H9 (cell line): ENCODE measurements at regions not wholly inside any gene's neighbourhood (a gene's known extent, or its start where the extent isn't known, plus 50 kb on each side); places are given as distances from the start of the nearest gene placed in this dataset.

Experiments
- DNase-seq: peaks from one replicate; pipeline ENCODE4 v3.0.0-alpha.2; 2017
- H2AFZ ChIP-seq: one replicate; pipeline ENCODE4 v1.6.1; 2013; ENCODE audit warnings: mild to moderate bottlenecking, low read length, control low read depth, moderate library complexity
- H2AK5ac ChIP-seq: 2 replicates; pipeline ENCODE4 v1.6.1; 2013; ENCODE audit warnings: low read length, control low read depth, mixed read lengths; ENCODE audit not compliant: insufficient read length
- H2BK120ac ChIP-seq: one replicate; pipeline ENCODE4 v1.6.1; 2013; ENCODE audit warnings: low read depth, mild to moderate bottlenecking, low read length, control low read depth, inconsistent platforms; ENCODE audit not compliant: poor library complexity, severe bottlenecking
- H2BK12ac ChIP-seq: 2 replicates; pipeline ENCODE4 v1.6.1; 2013; ENCODE audit warnings: low read length, control low read depth, mixed read lengths, low read depth; ENCODE audit not compliant: insufficient read length
- H2BK15ac ChIP-seq: 2 replicates; pipeline ENCODE4 v1.6.1; 2013; ENCODE audit warnings: low read depth, low read length, control low read depth
- H2BK20ac ChIP-seq: one replicate; pipeline ENCODE4 v1.6.1; 2013; ENCODE audit warnings: low read depth, mild to moderate bottlenecking, low read length, control low read depth, inconsistent platforms; ENCODE audit not compliant: poor library complexity, severe bottlenecking
- H2BK5ac ChIP-seq: 2 replicates; pipeline ENCODE4 v1.6.1; 2013; ENCODE audit warnings: low read length, control low read depth, mixed read lengths; ENCODE audit not compliant: insufficient read length
- H3K14ac ChIP-seq: 2 replicates; pipeline ENCODE4 v1.6.1; 2013; ENCODE audit warnings: low read length, control low read depth; ENCODE audit not compliant: insufficient read depth
- H3K18ac ChIP-seq: 2 replicates; pipeline ENCODE4 v1.6.1; 2013; ENCODE audit warnings: low read depth, mild to moderate bottlenecking, mixed read lengths, low read length, control low read depth; ENCODE audit not compliant: insufficient read length
- H3K23ac ChIP-seq: 2 replicates; pipeline ENCODE4 v1.6.1; 2013; ENCODE audit warnings: low read length, control low read depth, mixed read lengths, low read depth; ENCODE audit not compliant: insufficient read length
- H3K23me2 ChIP-seq: 2 replicates; pipeline ENCODE4 v1.6.1; 2013; ENCODE audit warnings: low read depth, mild to moderate bottlenecking, mixed read lengths, low read length, control low read depth; ENCODE audit not compliant: insufficient read length, poor library complexity, severe bottlenecking
- H3K27ac ChIP-seq: 2 replicates; pipeline ENCODE4 v1.5.1; 2013; ENCODE audit warnings: low read length, control low read depth, mixed read lengths, low read depth; ENCODE audit not compliant: insufficient read length
- H3K27me3 ChIP-seq: 2 replicates; pipeline ENCODE4 v1.6.1; 2013; ENCODE audit warnings: low read length, control low read depth, inconsistent platforms; ENCODE audit not compliant: insufficient read depth
- H3K4ac ChIP-seq: 2 replicates; pipeline ENCODE4 v1.6.1; 2013; ENCODE audit warnings: low read depth, mild to moderate bottlenecking, control low read depth, inconsistent platforms, low read length, moderate library complexity
- H3K4me1 ChIP-seq: 2 replicates; pipeline ENCODE4 v1.6.1; 2013; ENCODE audit warnings: low read length, control low read depth, inconsistent platforms; ENCODE audit not compliant: insufficient read depth
- H3K4me2 ChIP-seq: 2 replicates; pipeline ENCODE4 v1.6.1; 2013; ENCODE audit warnings: low read length, control low read depth, mixed read lengths; ENCODE audit not compliant: insufficient read length, insufficient read depth
- H3K56ac ChIP-seq: 2 replicates; pipeline ENCODE4 v1.6.1; 2013; ENCODE audit warnings: low read depth, mild to moderate bottlenecking, mixed read lengths, low read length, control low read depth; ENCODE audit not compliant: insufficient read length
- H3K79me1 ChIP-seq: 2 replicates; pipeline ENCODE4 v1.6.1; 2013; ENCODE audit warnings: low read depth, mild to moderate bottlenecking, moderate library complexity, low read length, control low read depth, inconsistent platforms; ENCODE audit not compliant: insufficient read depth, poor library complexity, severe bottlenecking
- H3K79me2 ChIP-seq: 2 replicates; pipeline ENCODE4 v1.6.1; 2013; ENCODE audit warnings: low read length, control low read depth, inconsistent platforms; ENCODE audit not compliant: insufficient read depth
- H3K9ac ChIP-seq: 2 replicates; pipeline ENCODE4 v1.6.1; 2013; ENCODE audit warnings: low read length, control low read depth, mixed read lengths; ENCODE audit not compliant: insufficient read length; ENCODE audit errors: extremely low read depth
- H3K9me3 ChIP-seq: one replicate; pipeline ENCODE4 v1.6.1; 2013; ENCODE audit warnings: low read depth, low read length, inconsistent platforms; ENCODE audit not compliant: control insufficient read depth
- H3T11ph ChIP-seq: one replicate; pipeline ENCODE4 v1.6.1; 2013; ENCODE audit warnings: mild to moderate bottlenecking, low read length, control low read depth, inconsistent platforms
- H4K20me1 ChIP-seq: one replicate; pipeline ENCODE4 v1.6.1; 2013; ENCODE audit not compliant: control insufficient read depth, insufficient read length, insufficient read depth
- H4K5ac ChIP-seq: 2 replicates; pipeline ENCODE4 v1.6.1; 2013; ENCODE audit warnings: low read depth, mild to moderate bottlenecking, mixed read lengths, low read length, control low read depth; ENCODE audit not compliant: insufficient read length
- H4K8ac ChIP-seq: replicated peaks from 2 replicates; pipeline ENCODE4 v1.6.1; 2013; ENCODE audit warnings: low read length, control low read depth, mixed read lengths, low read depth; ENCODE audit not compliant: insufficient read length
- H4K91ac ChIP-seq: 2 replicates; pipeline ENCODE4 v1.6.1; 2013; ENCODE audit warnings: low read depth, mild to moderate bottlenecking, moderate library complexity, mixed read lengths, low read length, control low read depth; ENCODE audit not compliant: insufficient read length
- H3K27ac Mint-ChIP-seq, 3 experiments: 2 replicates in 2 of 3; 3 replicates in 1 of 3; pipeline ENCODE4 v1.8.0; 2020 to 2021; ENCODE audit warnings: mixed read lengths in 3 of 3, mild to moderate bottlenecking in 1 of 3, moderate library complexity in 1 of 3
- H3K27me3 Mint-ChIP-seq: 2 replicates; pipeline ENCODE4 v1.8.0; 2021; ENCODE audit warnings: low read depth, mild to moderate bottlenecking, moderate library complexity, mixed read lengths
- H3K36me3 Mint-ChIP-seq, 3 experiments: 2 replicates in 2 of 3; 3 replicates in 1 of 3; pipeline ENCODE4 v1.8.0; 2020 to 2021; ENCODE audit warnings: low read depth in 3 of 3, mixed read lengths in 3 of 3; ENCODE audit not compliant: insufficient read depth in 1 of 3
- H3K4me1 Mint-ChIP-seq, 2 experiments: 2 replicates each; pipeline ENCODE4 v1.8.0; 2020; ENCODE audit warnings: mixed read lengths in 2 of 2
- H3K4me3 Mint-ChIP-seq, 2 experiments: 2 replicates in 1 of 2; 3 replicates in 1 of 2; pipeline ENCODE4 v1.8.0; 2020 to 2021; ENCODE audit warnings: mild to moderate bottlenecking in 2 of 2, mixed read lengths in 2 of 2, moderate library complexity in 1 of 2
- H3K9me3 Mint-ChIP-seq, 2 experiments: 2 replicates in 1 of 2; 3 replicates in 1 of 2; pipeline ENCODE4 v1.8.0; 2020; ENCODE audit warnings: mild to moderate bottlenecking in 2 of 2, mixed read lengths in 2 of 2, moderate library complexity in 1 of 2
- WGBS: extraction: QIAGEN DNeasy Blood & Tissue Kit; methylation state at CpG from one replicate; pipeline ENCODE4 v1.1.7; 2013; ENCODE audit warnings: missing lambda C conversion rate, low lambda C conversion rate, mixed read lengths; ENCODE audit not compliant: insufficient read length; ENCODE audit errors: extremely low coverage; 5-methylcytosine and 5-hydroxymethylcytosine counted together
- TF ChIP-seq, protein P1 (sequence below): fragments of 200-600 bp; sonication (generic); conservative IDR thresholded peaks from 3 replicates; pipeline ENCODE4 v1.8.0; 2021; ENCODE audit warnings: antibody characterized with exemption, mild to moderate bottlenecking

GRCh38 chr5:57710126-57710525, 227.5 kb upstream of the ACTBL2 start:
- Mint-ChIP-seq H3K27me3 (no peaks in the 10 kb centered on the region), H3K4me3 (no peak overlapping the region), H3K9me3 (peaks cover 9 to 14% of the 10 kb centered on the region in 2 experiments; a peak in 4 of 5 replicates), H3K27ac (no peak overlapping the region), H3K4me1 (peaks cover 6 to 9% of the 10 kb centered on the region in 2 experiments), H3K36me3 (peaks cover 0 to 6% (median 0%) of the 10 kb centered on the region in 3 experiments; a peak in 3 of 7 replicates)
- Histone ChIP-seq H3K18ac (no peak overlapping the region), H4K8ac (no peak overlapping the region), H3K23ac (no peak overlapping the region), H2BK5ac (no peak overlapping the region), H3K27ac (no peak overlapping the region), H3T11ph (no peak overlapping the region), H3K4ac (no peak overlapping the region), H3K14ac (no peak overlapping the region), H3K4me1 (no peaks in the 10 kb centered on the region), H3K23me2 (no peaks in the 10 kb centered on the region), H3K4me2 (no peak overlapping the region), H3K9me3 (no peaks in the 10 kb centered on the region), H2BK15ac (no peak overlapping the region), H3K79me2 (no peaks in the 10 kb centered on the region), H4K20me1 (no peaks in the 10 kb centered on the region), H2BK120ac (no peak overlapping the region), H3K56ac (no peak overlapping the region), H3K9ac (no peak overlapping the region), H2AK5ac (peak overlapping the region; percentile 8), H2AFZ (no peak overlapping the region), H2BK20ac (no peak overlapping the region), H4K91ac (no peak overlapping the region), H2BK12ac (no peak overlapping the region), H4K5ac (no peak overlapping the region), H3K27me3 (no peaks in the 10 kb centered on the region), H3K79me1 (no peaks in the 10 kb centered on the region)
- TF ChIP-seq, protein P1, sequence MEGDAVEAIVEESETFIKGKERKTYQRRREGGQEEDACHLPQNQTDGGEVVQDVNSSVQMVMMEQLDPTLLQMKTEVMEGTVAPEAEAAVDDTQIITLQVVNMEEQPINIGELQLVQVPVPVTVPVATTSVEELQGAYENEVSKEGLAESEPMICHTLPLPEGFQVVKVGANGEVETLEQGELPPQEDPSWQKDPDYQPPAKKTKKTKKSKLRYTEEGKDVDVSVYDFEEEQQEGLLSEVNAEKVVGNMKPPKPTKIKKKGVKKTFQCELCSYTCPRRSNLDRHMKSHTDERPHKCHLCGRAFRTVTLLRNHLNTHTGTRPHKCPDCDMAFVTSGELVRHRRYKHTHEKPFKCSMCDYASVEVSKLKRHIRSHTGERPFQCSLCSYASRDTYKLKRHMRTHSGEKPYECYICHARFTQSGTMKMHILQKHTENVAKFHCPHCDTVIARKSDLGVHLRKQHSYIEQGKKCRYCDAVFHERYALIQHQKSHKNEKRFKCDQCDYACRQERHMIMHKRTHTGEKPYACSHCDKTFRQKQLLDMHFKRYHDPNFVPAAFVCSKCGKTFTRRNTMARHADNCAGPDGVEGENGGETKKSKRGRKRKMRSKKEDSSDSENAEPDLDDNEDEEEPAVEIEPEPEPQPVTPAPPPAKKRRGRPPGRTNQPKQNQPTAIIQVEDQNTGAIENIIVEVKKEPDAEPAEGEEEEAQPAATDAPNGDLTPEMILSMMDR: no peak
- DNase-seq: no peak
- no CpG with 5 or more reads among the region's 1 CpG for WGBS
